NB4 (cell line): ENCODE measurements at regions not wholly inside any gene's neighbourhood (a gene's known extent, or its start where the extent isn't known, plus 50 kb on each side); places are given as distances from the start of the nearest gene placed in this dataset.

ENCODE experiments used
- CTCF ChIP-seq: IDR thresholded peaks from one replicate; pipeline ENCODE4 v1.5.1; 2012; ENCODE audit warnings: low read depth, low read length
- MAX ChIP-seq: IDR thresholded peaks from 2 replicates; pipeline ENCODE4 v1.6.1; 2011; ENCODE audit warnings: low read depth, low read length
- MYC ChIP-seq: IDR thresholded peaks from 2 replicates; pipeline ENCODE4 v1.6.1; 2011; ENCODE audit warnings: low read depth, low read length
- POLR2A ChIP-seq: IDR thresholded peaks from 2 replicates; pipeline ENCODE4 v1.6.1; 2011; ENCODE audit warnings: mild to moderate bottlenecking; ENCODE audit not compliant: insufficient read length; ENCODE audit errors: extremely low read depth

GRCh38 chr9:13878241-13878711 lies 435.7 kb downstream of the NFIB start:
- TF ChIP-seq CTCF = no peak
- TF ChIP-seq MYC = no peak
- no peak for TF ChIP-seq POLR2A
- no peak for TF ChIP-seq MAX
